ENCODE measurements at regions not wholly inside any gene's neighbourhood (a gene's known extent, or its start where the extent isn't known, plus 50 kb on each side); places are given as distances from the start of the nearest gene placed in this dataset.

DNA sequence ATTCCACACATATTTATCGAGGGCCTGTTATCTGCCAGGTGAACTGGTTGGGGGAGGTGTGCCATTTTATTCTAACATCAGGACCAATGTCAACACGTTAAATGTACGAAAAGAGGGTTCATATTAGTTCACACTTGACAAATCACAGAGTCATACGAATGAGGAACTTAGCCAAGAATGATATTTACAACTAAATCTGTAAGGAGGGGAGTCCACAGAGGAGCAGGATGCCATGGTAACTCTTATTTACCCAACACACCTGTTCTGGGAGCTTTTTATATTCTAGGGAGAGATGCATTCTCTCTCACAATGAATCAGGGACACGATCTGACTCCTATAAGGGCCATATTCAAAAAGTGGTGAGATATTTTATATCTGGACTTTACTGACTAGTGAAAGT lies 144.1 kb downstream of the CDC42EP3 start:
- Histone ChIP-seq H3K9me1 (ENCODE audit: insufficient read depth, low read length) (no peaks in the 10 kb centered on the region), H3K4me2 (ENCODE audit: low read depth, low read length) (no peak overlapping the region), H3K4ac (ENCODE audit: low read depth, low read length) (no peak overlapping the region), H2AK9ac (replicated peaks; ENCODE audit: low read depth, low read length, poor library complexity) (no peak overlapping the region), H3K56ac (ENCODE audit: extremely low read depth, insufficient read depth, low read length) (no peak overlapping the region), H3K14ac (replicated peaks; ENCODE audit: low read depth, low read length) (no peak overlapping the region), H2BK15ac (ENCODE audit: low read depth, low read length) (no peak overlapping the region), H2AK5ac (ENCODE audit: low read depth, low read length) (no peak overlapping the region), H4K8ac (ENCODE audit: low read depth in 2 of 2, low read length in 2 of 2) (no peak overlapping the region), H3K27me3 (ENCODE audit: control insufficient read depth, insufficient read depth, low read length) (no peaks in the 10 kb centered on the region), H3K18ac (ENCODE audit: low read depth, low read length) (no peak overlapping the region), H3K9ac (ENCODE audit: low read depth, low read length) (no peak overlapping the region), H3K9me3 (ENCODE audit: control insufficient read depth, insufficient read depth, low read length) (no peaks in the 10 kb centered on the region), H3K4me3 (ENCODE audit: insufficient read depth, low read depth, low read length) (no peak overlapping the region), H4K5ac (ENCODE audit: low read depth, low read length) (no peak overlapping the region), H2BK20ac (ENCODE audit: low read depth, low read length) (no peak overlapping the region), H4K20me1 (ENCODE audit: insufficient read depth, low read length) (no peaks in the 10 kb centered on the region), H2BK5ac (ENCODE audit: low read depth, low read length, poor library complexity, severe bottlenecking) (no peak overlapping the region), H2BK120ac (ENCODE audit: low read depth, low read length) (no peak overlapping the region), H3K23ac (ENCODE audit: low read depth, low read length) (no peak overlapping the region), H3K79me1 (ENCODE audit: low read depth in 1 of 2, low read length in 2 of 2) (no peaks in the 10 kb centered on the region), H3K4me1 (ENCODE audit: control insufficient read depth, insufficient read depth, low read length) (peaks cover 12% of the 10 kb centered on the region), H2AFZ (replicated peaks; ENCODE audit: low read length, poor library complexity) (no peak overlapping the region), H4K91ac (ENCODE audit: insufficient read depth, low read depth, low read length) (no peak overlapping the region), H3K27ac (ENCODE audit: insufficient read depth, low read length) (no peak overlapping the region), H3K36me3 (ENCODE audit: control insufficient read depth, insufficient read depth, low read length) (no peaks in the 10 kb centered on the region)
- ATAC-seq (ENCODE audit: low read depth) (no peak), DNase-seq (no peak)
- intact Hi-C loops (cut with micrococcal nuclease) (no loop called here), dilution Hi-C loops (cut with HindIII; ENCODE audit: low sequenced_read_pairs, unreplicated experiment) (no loop called here), in situ Hi-C loops (cut with MboI; ENCODE audit: low sequenced_read_pairs) (no loop called here)
- POLR2A ChIA-PET (ENCODE audit: unreplicated experiment), result no interaction called here
- TF ChIP-seq POLR2A (IDR thresholded peaks at IDR 0.05; ENCODE audit: low read depth, low read length) (no peak), CHD1 (IDR thresholded peaks at IDR 0.05; ENCODE audit: low read depth, low read length) (no peak)
- no CpG with 5 or more reads among the region's 5 CpGs for WGBS, 2 experiments (ENCODE audit: extremely low coverage in 2 of 2, insufficient read length in 1 of 2)
- CTCF ChIA-PET, result no interaction called here
- BruUV-seq (replicated peaks), result no TSS peak

All from IMR-90 (cell line).